ENCODE measurements at regions not wholly inside any gene's neighbourhood (a gene's known extent, or its start where the extent isn't known, plus 50 kb on each side); places are given as distances from the start of the nearest gene placed in this dataset.

- WGBS, 2 donors: 67 to 71% methylated on average over 4 of the region's 4 CpGs
- H3K9me3 ChIP-seq: no peaks in the 10 kb centered on the region
- intact Hi-C loops (cut with DNase I): no loop called here
- H3K27me3 ChIP-seq: no peaks in the 10 kb centered on the region
- no peak overlapping the region for H3K27ac ChIP-seq
- H3K4me1 ChIP-seq: no peaks in the 10 kb centered on the region
- no peak for TF ChIP-seq POLR2A (IDR thresholded peaks at IDR 0.05)
- TF ChIP-seq CTCF (IDR thresholded peaks at IDR 0.05): no peak
- H3K4me3 ChIP-seq: no peak overlapping the region
- DNase-seq (no peak), ATAC-seq (no peak)
- H3K36me3 ChIP-seq (replicated peaks in 1 of 2; ENCODE audit: insufficient read depth in 1 of 2, low read depth in 2 of 2): no peaks in the 10 kb centered on the region
Measured at GRCh38 chr9:26158631-26159150, 480.4 kb upstream of the TUSC1 start.

- DNase-seq (no peak), ATAC-seq (no peak)
- intact Hi-C loops (cut with DNase I): no loop called here
- Histone ChIP-seq H3K4me3 (no peak overlapping the region), H3K27ac (no peak overlapping the region), H3K9me3 (no peaks in the 10 kb centered on the region), H3K4me1 (no peaks in the 10 kb centered on the region), H3K27me3 (no peaks in the 10 kb centered on the region), H3K36me3 (replicated peaks in 1 of 2; ENCODE audit: insufficient read depth in 1 of 2, low read depth in 2 of 2) (no peaks in the 10 kb centered on the region)
- no peak for TF ChIP-seq POLR2A (IDR thresholded peaks at IDR 0.05)
- TF ChIP-seq CTCF (IDR thresholded peaks at IDR 0.05): no peak
- WGBS, 2 donors: 60 to 66% methylated on average over 5 of the region's 5 CpGs
Measured at GRCh38 chr9:26157411-26157810, 479.2 kb upstream of the TUSC1 start.

GRCh38 chr9:26152350-26152749, 474.1 kb upstream of the TUSC1 start:
- no peak for ATAC-seq

GRCh38 chr9:26148128-26148527, 469.9 kb upstream of the TUSC1 start:
- no peaks in the 10 kb centered on the region for H3K9me3 ChIP-seq
- no peak overlapping the region for H3K4me3 ChIP-seq
- ATAC-seq: no peak
- H3K36me3 ChIP-seq (replicated peaks in 1 of 2; ENCODE audit: insufficient read depth in 1 of 2, low read depth in 2 of 2): no peaks in the 10 kb centered on the region
- no peak for TF ChIP-seq CTCF (IDR thresholded peaks at IDR 0.05)
- TF ChIP-seq POLR2A (IDR thresholded peaks at IDR 0.05): no peak
- intact Hi-C loops (cut with DNase I): no loop called here
- H3K4me1 ChIP-seq: no peaks in the 10 kb centered on the region
- DNase-seq: no peak
- H3K27me3 ChIP-seq: no peaks in the 10 kb centered on the region
- 43 to 52% methylated on average over 2 of the region's 2 CpGs for WGBS, 2 donors
- no peak overlapping the region for H3K27ac ChIP-seq

More at GRCh38 chr9:26152350-26152749, 474.1 kb upstream of the TUSC1 start:
- DNase-seq: no peak
- no peaks in the 10 kb centered on the region for H3K27me3 ChIP-seq
- 66 to 87% methylated on average over 2 of the region's 2 CpGs for WGBS, 2 donors
- intact Hi-C loops (cut with DNase I): no loop called here
- no peaks in the 10 kb centered on the region for H3K9me3 ChIP-seq
- H3K4me1 ChIP-seq: no peaks in the 10 kb centered on the region
- H3K27ac ChIP-seq: no peak overlapping the region
- no peaks in the 10 kb centered on the region for H3K36me3 ChIP-seq (replicated peaks in 1 of 2; ENCODE audit: insufficient read depth in 1 of 2, low read depth in 2 of 2)
- TF ChIP-seq CTCF (IDR thresholded peaks at IDR 0.05) (no peak), POLR2A (IDR thresholded peaks at IDR 0.05) (no peak)
- no peak overlapping the region for H3K4me3 ChIP-seq

- no peaks in the 10 kb centered on the region for H3K4me1 ChIP-seq
- H3K4me3 ChIP-seq: no peak overlapping the region
- intact Hi-C loops (cut with DNase I): no loop called here
- no peak for DNase-seq
- WGBS, 2 donors: 83 to 86% methylated on average over 10 of the region's 10 CpGs
- no peak overlapping the region for H3K27ac ChIP-seq
- no peak for ATAC-seq
- H3K9me3 ChIP-seq: no peaks in the 10 kb centered on the region
- no peaks in the 10 kb centered on the region for H3K27me3 ChIP-seq
- TF ChIP-seq CTCF (IDR thresholded peaks at IDR 0.05) (no peak), POLR2A (IDR thresholded peaks at IDR 0.05) (no peak)
- H3K36me3 ChIP-seq (replicated peaks in 1 of 2; ENCODE audit: insufficient read depth in 1 of 2, low read depth in 2 of 2): no peaks in the 10 kb centered on the region
Measured at GRCh38 chr9:26145938-26146337, 467.7 kb upstream of the TUSC1 start.

All from body of pancreas (tissue), 4 donors.